MG63 (cell line): ENCODE measurements at regions not wholly inside any gene's neighbourhood (a gene's known extent, or its start where the extent isn't known, plus 50 kb on each side); places are given as distances from the start of the nearest gene placed in this dataset.
"Not testable (repeated sequence)": the region's sequence is repeated elsewhere in the genome, so short reads cannot be mapped to it uniquely, and the experiment has no call there.

Source experiments
- DNase-seq: peaks from one replicate; pipeline ENCODE4 v3.0.0-alpha.2; 2020
- H3K27me3 ChIP-seq: fragments of 250-450 bp; sonication (Bioruptor Pico); 2 replicates; pipeline ENCODE4 v1.5.1; 2020; ENCODE audit warnings: mild to moderate bottlenecking, moderate library complexity
- H3K36me3 ChIP-seq: fragments of 250-450 bp; sonication (Bioruptor Pico); 2 replicates; pipeline ENCODE4 v1.5.1; 2020; ENCODE audit warnings: mild to moderate bottlenecking, moderate library complexity
- H3K4me3 ChIP-seq: fragments of 250-450 bp; sonication (Bioruptor Pico); 2 replicates; pipeline ENCODE4 v1.5.1; 2020; ENCODE audit warnings: mild to moderate bottlenecking, moderate library complexity
- H3K9me3 ChIP-seq: fragments of 250-450 bp; sonication (Bioruptor Pico); 2 replicates; pipeline ENCODE4 v1.5.1; 2020; ENCODE audit warnings: mild to moderate bottlenecking, moderate library complexity

DNA sequence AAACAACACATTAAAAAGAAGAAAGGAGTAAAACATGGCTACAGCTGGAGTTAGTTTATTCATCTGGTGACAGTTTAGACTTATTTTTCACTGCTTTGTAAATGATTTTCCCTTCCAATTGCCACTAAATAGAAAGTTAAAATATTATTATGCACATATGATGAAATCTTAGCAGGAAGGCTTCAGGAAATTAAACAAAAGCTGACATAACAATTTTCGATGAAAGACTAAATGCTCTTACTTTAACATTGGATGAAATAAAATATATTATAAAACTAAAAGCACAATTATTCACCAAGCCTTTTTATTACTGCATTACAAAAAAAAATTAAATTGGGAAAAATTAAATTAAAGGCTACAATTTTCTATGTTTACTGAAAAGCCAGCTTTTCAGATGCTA is 158.0 kb downstream of the MMUT start:
- H3K4me3 ChIP-seq = no peak overlapping the region
- no peak for DNase-seq
- H3K27me3 ChIP-seq = no peaks in the 10 kb centered on the region
- H3K9me3 ChIP-seq = no peaks in the 10 kb centered on the region
- H3K36me3 ChIP-seq = no peaks in the 10 kb centered on the region

DNA sequence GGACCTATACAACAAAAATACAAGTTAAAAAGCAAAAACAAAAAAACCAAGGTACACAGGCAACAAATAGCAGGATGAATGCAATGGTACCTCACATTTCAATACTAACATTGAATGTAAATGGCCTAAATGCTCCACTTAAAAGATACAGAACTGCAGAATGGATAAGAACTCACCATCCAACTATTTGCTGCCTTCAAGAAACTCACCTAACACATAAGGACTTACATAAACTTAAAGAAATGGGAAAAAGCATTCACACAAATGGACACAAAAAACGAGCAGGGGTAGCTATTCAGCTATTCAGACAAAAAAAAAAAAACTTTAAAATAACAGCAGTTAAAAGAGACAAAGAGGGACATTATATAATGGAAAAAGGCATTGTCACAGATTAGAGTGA is 158.7 kb downstream of the MMUT start:
- H3K36me3 ChIP-seq, DNase-seq, H3K4me3 ChIP-seq, H3K9me3 ChIP-seq, H3K27me3 ChIP-seq: not testable (repeated sequence)

DNA sequence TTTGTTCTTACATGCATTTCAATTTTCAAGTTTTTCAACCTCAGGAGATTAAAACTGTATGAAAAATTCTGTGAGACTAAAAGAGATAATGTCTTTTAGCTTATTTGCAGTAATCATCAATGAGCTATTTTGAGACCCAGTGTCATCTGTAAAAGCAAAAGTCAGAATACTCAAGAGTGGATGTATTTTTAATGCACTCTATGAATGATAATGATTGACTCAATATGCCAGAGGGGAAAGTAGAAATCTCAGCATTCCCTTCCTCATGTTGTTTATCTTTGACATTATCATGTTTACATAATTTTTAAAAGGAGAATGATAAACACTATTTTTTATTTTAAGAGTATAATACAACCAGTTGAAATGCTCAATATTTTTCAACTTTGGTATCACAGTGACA is 162.1 kb downstream of the MMUT start:
- Histone ChIP-seq H3K27me3 (no peaks in the 10 kb centered on the region), H3K36me3 (no peaks in the 10 kb centered on the region), H3K9me3 (no peaks in the 10 kb centered on the region), H3K4me3 (no peak overlapping the region)
- no peak for DNase-seq

DNA sequence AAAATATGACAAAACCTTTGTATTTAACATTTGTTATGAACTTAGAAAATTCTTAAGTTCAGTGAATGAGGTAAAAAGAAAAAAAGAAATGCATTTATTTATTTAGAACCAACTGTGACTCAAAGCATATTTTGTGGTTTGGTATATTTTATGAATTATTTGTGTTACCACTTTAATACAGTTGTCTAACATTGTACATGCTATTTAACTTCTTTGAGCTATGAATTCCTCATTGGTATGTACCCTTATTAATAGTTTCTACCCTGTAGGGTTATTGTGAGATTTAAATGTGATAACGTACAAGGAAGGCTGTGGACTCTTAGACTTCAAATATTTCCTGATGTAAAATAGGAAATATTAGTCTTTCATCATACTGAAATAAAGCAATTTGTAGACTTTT is 162.6 kb downstream of the MMUT start:
- no peak for DNase-seq

DNA sequence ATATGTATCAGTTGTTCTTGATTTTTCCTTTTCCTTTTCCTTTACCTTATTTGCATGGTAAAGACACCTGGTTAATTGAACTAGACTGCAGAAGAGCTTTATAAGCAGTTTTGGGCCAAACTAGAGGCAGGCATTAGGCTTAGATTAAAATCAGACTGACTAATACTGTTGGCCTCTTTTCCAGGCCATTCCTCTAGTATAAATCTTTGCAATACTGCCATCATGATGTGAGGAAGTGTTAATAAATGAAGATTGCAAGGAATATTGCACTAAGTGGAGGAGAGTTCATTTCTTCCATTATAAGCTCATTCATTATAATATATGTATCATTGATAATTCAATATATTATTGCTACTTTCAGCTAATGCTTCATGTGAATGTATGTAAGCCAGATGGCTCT is 163.8 kb downstream of the MMUT start:
- Histone ChIP-seq H3K27me3 (no peaks in the 10 kb centered on the region), H3K4me3 (no peak overlapping the region), H3K36me3 (no peaks in the 10 kb centered on the region), H3K9me3 (0 out of 2 replicates have a peak, but pooled peaks cover 3% of the 10 kb centered on the region)
- DNase-seq = no peak

More for the DNA sequence above, 162.6 kb downstream of the MMUT start:
- Histone ChIP-seq H3K36me3 (no peaks in the 10 kb centered on the region), H3K9me3 (no peaks in the 10 kb centered on the region), H3K4me3 (no peak overlapping the region), H3K27me3 (no peaks in the 10 kb centered on the region)

DNA sequence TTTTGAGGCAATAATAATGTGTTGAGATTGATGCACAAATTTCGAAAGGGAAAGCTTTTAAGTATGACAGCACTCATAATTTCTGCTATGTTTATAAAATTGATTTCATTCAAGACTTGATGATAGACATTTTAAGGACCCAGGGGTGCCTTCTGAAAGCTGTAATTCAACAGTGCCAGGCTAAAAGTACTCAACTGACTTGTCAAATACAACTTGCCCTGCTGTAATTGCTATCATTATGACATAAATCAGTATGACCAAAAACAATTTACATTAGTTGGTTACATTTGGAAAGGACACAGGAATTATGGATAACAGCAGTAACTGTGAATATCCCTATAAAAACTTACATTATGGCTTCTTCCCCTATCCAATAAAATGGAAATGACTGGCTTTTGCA is 178.9 kb downstream of the MMUT start:
- no peak for DNase-seq
- Histone ChIP-seq H3K9me3 (no peaks in the 10 kb centered on the region; the same call in 1 of the 2 replicates), H3K36me3 (no peaks in the 10 kb centered on the region), H3K4me3 (no peak overlapping the region), H3K27me3 (no peaks in the 10 kb centered on the region)

DNA sequence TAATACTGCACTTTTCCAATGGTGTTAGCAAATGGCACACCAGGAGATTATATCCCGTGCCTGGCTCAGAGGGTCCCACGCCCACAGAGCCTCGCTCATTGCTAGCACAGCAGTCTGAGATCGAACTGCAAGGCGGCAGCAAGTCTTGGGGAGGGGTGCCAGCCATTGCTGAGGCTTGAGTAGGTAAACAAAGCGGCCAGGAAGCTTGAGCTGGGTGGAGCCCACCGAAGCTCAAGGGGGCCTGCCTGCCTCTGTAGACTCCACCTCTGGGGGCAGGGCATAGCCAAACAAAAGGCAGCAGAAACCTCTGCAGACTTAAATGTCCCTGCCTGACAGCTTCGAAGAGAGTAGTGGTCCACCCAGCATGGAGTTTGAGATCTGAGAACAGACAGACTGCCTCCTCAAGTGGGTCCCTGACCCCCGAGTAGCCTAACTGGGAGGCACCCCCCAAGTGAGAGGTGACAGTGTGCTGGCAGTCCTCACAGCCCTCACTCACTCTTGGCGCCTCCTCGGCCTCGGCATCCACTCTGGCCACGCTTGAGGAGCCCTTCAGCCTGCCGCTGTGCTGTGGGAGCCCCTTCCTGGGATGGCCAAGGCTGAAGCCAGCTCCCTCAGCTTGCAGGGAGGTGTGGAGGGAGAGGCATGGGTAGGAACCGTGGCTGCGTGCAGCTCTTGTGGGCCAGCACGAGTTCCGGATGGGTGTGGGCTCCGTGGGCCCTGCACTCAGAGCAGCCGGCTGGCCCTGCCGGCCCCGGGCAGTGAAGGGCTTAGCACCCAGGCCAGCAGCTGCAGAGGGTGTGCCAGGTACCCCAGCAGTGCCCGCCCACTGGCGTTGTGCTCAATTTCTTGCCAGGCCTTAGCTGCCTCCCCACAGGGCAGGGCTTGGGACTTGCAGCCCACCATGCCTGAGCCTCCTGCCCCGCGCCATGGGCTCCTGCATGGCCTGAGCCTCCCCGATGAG is 188.0 kb downstream of the MMUT start:
- not testable (repeated sequence) for DNase-seq, H3K36me3 ChIP-seq, H3K4me3 ChIP-seq, H3K27me3 ChIP-seq, H3K9me3 ChIP-seq

DNA sequence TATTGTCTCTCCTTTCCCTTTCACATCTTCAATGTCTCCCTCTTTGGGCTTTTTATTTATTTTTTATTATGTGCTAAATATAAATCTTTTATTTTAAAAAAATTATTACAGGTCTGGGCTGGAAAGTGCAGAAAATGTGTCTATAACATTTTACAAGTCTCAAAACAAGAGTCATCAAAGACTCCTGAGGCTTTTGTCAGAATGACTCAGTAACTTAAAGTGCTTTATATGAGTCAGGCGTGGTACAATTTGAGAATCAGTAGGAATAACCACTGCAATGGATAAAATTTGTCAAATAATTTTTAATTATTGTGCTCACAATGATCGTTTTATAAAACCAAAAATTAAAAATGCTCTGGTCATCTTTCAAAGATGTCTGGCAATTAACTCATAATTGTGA is 193.9 kb downstream of the MMUT start:
- no peaks in the 10 kb centered on the region for H3K27me3 ChIP-seq
- DNase-seq = no peak
- no peak overlapping the region for H3K4me3 ChIP-seq
- H3K9me3 ChIP-seq = peaks cover 2% of the 10 kb centered on the region
- H3K36me3 ChIP-seq = no peaks in the 10 kb centered on the region; the same call in 1 of the 2 replicates

DNA sequence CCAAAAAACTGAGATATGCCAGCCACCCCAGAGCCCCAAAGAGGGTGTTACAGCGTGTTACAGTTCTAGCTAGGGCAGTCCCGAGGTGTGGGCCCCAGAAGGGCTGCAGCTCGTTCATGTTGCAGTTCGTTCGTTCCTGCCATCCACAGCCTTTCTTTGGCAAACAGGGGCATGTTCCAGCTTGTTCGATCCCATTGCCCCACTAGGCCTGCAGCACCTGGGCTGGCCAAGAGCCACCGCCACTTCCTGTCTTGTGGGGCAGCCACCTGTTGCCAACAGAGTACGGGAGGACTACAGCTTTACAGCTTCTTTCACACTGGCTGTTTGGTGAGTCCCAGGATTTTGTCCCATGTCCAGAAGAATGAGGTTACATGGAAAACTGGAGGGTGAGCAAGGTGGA is 198.1 kb downstream of the MMUT start:
- Histone ChIP-seq H3K4me3 (no peak overlapping the region), H3K36me3 (no peaks in the 10 kb centered on the region), H3K9me3 (peaks cover 2% of the 10 kb centered on the region), H3K27me3 (no peaks in the 10 kb centered on the region)
- DNase-seq = no peak

DNA sequence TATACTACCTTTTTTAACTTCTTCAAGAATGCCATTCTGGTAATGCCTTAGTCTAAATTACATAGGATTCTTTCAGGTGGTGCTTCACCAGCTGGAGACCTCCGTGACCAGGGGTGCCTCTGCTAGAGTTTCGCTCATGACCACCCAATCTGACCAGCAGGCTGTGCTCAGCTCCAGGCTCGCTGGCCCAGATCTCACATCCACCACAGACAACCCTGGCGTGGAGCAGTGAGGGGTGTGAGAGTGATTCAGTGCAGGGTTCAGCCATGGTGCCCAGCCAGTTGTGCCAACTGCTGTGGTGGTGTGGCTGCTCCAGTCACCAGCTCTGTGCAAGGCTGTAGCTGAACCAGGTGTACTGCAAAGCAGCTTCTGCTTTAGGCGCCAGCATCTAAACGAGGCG is 198.6 kb downstream of the MMUT start:
- Histone ChIP-seq H3K9me3 (peaks cover 2% of the 10 kb centered on the region), H3K36me3 (no peaks in the 10 kb centered on the region), H3K27me3 (no peaks in the 10 kb centered on the region), H3K4me3 (no peak overlapping the region)
- DNase-seq = no peak

DNA sequence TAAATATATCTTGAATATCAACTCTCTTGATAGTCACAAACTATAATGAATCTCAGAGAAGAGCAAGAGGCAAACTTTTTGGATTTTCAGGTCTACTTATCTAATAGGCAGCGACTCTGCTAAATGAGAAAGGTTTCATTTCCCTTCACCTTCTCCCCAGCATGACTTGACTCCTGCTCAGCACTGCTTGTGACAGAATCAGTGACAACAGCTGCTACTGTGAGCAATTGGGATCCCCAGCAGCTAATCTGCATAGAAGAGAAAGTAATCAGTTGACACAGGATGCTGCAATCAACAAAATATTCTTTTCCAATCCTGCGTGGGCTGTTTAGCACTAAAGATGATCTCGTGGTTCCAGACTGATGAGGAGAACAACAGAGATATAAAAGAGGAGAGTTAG is 205.5 kb downstream of the MMUT start:
- no peaks in the 10 kb centered on the region for H3K9me3 ChIP-seq
- DNase-seq = no peak
- H3K4me3 ChIP-seq = no peak overlapping the region
- H3K36me3 ChIP-seq = no peaks in the 10 kb centered on the region
- H3K27me3 ChIP-seq = no peaks in the 10 kb centered on the region

DNA sequence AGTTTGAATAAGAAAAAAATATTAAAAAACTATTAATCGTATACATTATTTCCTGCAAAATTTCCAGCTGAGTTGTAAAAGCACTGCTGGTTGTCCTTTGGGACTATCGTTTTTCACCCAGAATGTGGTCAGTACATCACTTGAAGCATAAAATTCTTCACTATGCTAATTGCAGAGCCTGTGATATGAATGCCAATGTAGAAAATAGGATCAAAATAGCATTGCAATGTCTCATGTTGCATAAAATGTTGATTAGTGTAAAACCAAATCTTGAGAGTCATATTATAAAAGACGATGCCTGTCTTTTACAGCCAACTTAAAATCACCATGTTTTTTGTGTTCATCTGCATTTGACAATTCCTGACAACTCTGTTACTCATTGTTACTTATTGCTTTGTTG is 207.7 kb downstream of the MMUT start:
- H3K4me3 ChIP-seq = no peak overlapping the region
- DNase-seq = no peak
- no peaks in the 10 kb centered on the region for H3K27me3 ChIP-seq
- no peaks in the 10 kb centered on the region for H3K36me3 ChIP-seq
- no peaks in the 10 kb centered on the region for H3K9me3 ChIP-seq

DNA sequence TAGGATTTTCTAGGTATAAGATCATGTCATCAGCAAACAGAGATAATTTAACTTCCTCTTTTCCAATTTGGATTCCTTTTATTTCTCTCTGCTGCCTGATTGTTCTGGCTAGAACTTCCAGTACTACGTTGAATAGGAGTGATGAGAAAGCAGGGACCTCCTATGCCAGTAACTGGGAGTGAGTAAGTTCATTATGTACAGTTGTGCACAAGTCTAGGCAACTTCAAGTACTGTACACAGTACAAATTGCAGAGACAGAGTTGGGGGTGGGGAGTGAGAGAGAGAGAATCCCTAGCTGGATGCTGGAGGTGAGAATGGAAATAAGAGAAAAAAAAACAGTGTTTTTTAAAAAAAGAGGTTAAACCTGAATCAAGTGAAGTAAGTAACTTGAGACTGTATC is 210.2 kb downstream of the MMUT start:
- H3K36me3 ChIP-seq = no peaks in the 10 kb centered on the region
- no peak overlapping the region for H3K4me3 ChIP-seq
- no peaks in the 10 kb centered on the region for H3K27me3 ChIP-seq
- no peak for DNase-seq
- no peaks in the 10 kb centered on the region for H3K9me3 ChIP-seq

DNA sequence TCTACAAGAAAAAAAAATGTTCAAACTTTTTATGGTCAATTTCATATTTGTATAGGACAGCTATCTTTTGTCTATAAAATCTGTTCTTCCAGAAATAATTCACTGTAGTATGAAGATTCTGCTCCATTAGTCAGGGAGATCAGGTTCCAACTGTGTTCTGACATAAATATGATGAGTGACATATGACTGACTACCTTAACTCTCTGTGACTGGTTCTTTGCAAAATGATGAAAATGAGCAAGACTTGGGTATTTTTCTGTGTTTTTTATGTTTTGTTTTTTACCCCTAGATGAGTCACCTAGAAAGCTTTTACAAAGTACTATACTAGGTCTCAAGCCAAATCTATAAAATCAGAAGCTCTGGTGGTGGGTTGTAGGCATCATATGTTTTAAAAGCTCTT is 229.6 kb downstream of the MMUT start:
- no peaks in the 10 kb centered on the region for H3K27me3 ChIP-seq
- H3K4me3 ChIP-seq = no peak overlapping the region
- H3K36me3 ChIP-seq = no peaks in the 10 kb centered on the region
- H3K9me3 ChIP-seq = peaks cover 5% of the 10 kb centered on the region
- DNase-seq = no peak

DNA sequence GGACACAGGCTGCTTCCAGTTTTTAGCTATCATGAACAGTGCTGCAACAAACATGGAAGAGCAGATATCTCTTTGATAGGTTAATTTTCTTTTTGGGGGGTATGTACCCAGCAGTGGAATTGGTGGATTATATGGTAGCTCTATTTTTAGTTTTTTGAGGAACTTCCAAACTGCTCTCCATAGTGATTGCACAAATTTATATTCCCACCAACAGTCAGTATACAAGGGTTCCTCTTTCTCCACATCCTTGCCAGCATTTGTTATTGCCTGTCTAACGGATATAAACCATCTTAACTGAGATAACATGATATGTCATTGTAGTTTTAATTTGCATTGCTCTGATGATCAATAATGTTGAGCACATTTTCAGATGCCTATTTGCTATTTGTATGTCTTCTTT is 237.6 kb downstream of the MMUT start:
- Histone ChIP-seq H3K36me3 (no peaks in the 10 kb centered on the region), H3K4me3 (no peak overlapping the region), H3K9me3 (peaks cover 14% of the 10 kb centered on the region), H3K27me3 (no peaks in the 10 kb centered on the region)
- DNase-seq = no peak

DNA sequence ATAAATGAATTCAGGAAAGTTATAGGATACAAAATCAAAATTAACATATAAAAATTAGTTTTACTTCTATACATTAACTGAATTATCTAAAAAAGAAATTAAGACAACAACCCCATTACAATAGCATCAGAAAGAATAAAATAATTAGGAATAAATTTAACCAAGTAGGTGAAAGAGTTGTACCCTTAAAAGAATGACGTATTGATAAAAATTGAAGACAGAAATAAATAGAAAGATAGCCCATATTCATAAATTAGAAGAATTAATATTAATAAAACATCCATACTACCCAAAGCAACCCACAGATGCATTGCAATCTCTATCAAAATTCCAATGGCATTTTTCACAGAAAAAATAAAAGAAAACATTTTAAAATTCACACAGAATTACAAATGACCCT is 242.8 kb downstream of the MMUT start:
- Histone ChIP-seq H3K36me3 (no peaks in the 10 kb centered on the region), H3K27me3 (no peaks in the 10 kb centered on the region), H3K4me3 (no peak overlapping the region), H3K9me3 (0 out of 2 replicates have a peak, but pooled peaks cover 8% of the 10 kb centered on the region)
- DNase-seq = no peak

DNA sequence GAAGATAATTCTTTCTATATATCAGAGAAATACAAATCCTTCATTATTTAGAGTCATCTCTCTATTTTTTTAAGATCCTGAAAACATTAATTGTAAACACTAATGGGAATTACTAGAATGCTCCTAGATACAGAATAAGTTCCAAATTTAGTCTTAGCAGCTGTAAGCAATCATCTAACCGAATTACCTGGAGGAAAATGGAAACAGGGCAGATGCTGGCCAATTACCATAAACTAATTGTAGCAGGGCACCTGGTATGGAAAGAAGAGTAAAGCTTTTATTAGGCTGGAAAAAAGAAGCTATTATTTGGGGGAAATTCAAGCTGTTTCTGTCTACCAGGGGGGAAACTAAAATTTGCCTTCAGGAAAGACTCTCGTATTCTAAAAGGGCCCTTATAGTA is 257.5 kb downstream of the MMUT start:
- no peaks in the 10 kb centered on the region for H3K27me3 ChIP-seq
- H3K36me3 ChIP-seq = no peaks in the 10 kb centered on the region
- H3K9me3 ChIP-seq = no peaks in the 10 kb centered on the region
- DNase-seq = no peak
- no peak overlapping the region for H3K4me3 ChIP-seq

DNA sequence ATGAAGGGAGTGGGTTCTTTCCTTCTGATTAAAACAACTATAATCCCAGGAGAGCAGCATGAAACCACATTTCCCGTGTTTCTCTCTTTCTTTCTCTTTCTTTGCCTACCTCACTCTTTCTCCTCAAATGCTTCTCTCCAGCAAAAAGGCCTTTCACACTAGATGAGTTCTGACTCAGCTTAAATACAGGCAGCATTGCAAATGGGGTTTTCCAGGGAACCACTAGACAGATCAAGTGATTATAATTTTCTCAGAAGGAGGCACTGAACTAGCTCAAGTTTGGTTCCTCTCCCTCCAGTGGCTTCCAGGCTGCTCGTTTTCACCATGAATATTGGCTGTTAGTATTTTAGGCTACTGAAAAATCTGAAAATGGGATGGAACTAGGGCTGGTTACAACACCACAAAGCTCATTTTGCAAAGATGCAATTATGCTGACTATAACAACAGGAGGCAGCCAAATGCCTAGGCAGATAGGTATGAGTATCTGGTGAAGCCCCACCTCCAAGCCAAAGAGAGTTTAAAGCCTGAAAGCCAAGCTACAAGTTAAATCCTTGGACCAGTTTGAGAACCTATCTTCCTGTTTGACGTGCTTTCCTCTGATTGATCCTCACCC is 260.0 kb downstream of the MMUT start:
- H3K4me3 ChIP-seq = no peak overlapping the region
- H3K9me3 ChIP-seq = no peaks in the 10 kb centered on the region
- no peak for DNase-seq
- no peaks in the 10 kb centered on the region for H3K36me3 ChIP-seq
- H3K27me3 ChIP-seq = no peaks in the 10 kb centered on the region
